GM18868 (cell line): ENCODE measurements at regions not wholly inside any gene's neighbourhood (a gene's known extent, or its start where the extent isn't known, plus 50 kb on each side); places are given as distances from the start of the nearest gene placed in this dataset.
"Not testable (repeated sequence)": the region's sequence is repeated elsewhere in the genome, so short reads cannot be mapped to it uniquely, and the experiment has no call there.

Experiments used
- ATAC-seq: cut with Tn5 transposase; IDR thresholded peaks from one replicate; pipeline ENCODE4 v1.9.1; 2021; ENCODE audit warnings: mild to moderate bottlenecking, moderate library complexity; ENCODE audit not compliant: unreplicated experiment

GRCh38 chr11:135015966-135016365 is 603.9 kb upstream of the B3GAT1 start:
- ATAC-seq: no peak

- not testable (repeated sequence) for ATAC-seq
Measured at GRCh38 chr11:135011313-135011712, 599.3 kb upstream of the B3GAT1 start.

- ATAC-seq: no peak
Measured at GRCh38 chr11:135009125-135009524, 597.1 kb upstream of the B3GAT1 start.

- no peak for ATAC-seq
Measured at GRCh38 chr11:135008412-135008811, 596.4 kb upstream of the B3GAT1 start.

- ATAC-seq: no peak
Measured at GRCh38 chr11:135008001-135008405, 596.0 kb upstream of the B3GAT1 start.

- ATAC-seq: no peak
Measured at GRCh38 chr11:135006800-135007199, 594.8 kb upstream of the B3GAT1 start.

- ATAC-seq: no peak
Measured at GRCh38 chr11:135004495-135004894, 592.5 kb upstream of the B3GAT1 start.

GRCh38 chr11:135002236-135002635 is 590.2 kb upstream of the B3GAT1 start:
- no peak for ATAC-seq

GRCh38 chr11:135001581-135001980 is 589.5 kb upstream of the B3GAT1 start:
- ATAC-seq: no peak

GRCh38 chr11:135001065-135001464 is 589.0 kb upstream of the B3GAT1 start:
- ATAC-seq: not testable (repeated sequence)

GRCh38 chr11:134999590-134999989 is 587.5 kb upstream of the B3GAT1 start:
- no peak for ATAC-seq

- no peak for ATAC-seq
Measured at GRCh38 chr11:134997652-134998320, 585.7 kb upstream of the B3GAT1 start.

GRCh38 chr11:134995741-134996140 is 583.7 kb upstream of the B3GAT1 start:
- ATAC-seq: no peak

GRCh38 chr11:134994431-134994830 is 582.4 kb upstream of the B3GAT1 start:
- no peak for ATAC-seq

- ATAC-seq: no peak
Measured at GRCh38 chr11:134993691-134994243, 581.7 kb upstream of the B3GAT1 start.

- ATAC-seq: no peak
Measured at GRCh38 chr11:134992981-134993380, 580.9 kb upstream of the B3GAT1 start.

- no peak for ATAC-seq
Measured at GRCh38 chr11:134988495-134988894, 576.5 kb upstream of the B3GAT1 start.

GRCh38 chr11:134987822-134988221 is 575.8 kb upstream of the B3GAT1 start:
- ATAC-seq: no peak

GRCh38 chr11:134987223-134987768 is 575.3 kb upstream of the B3GAT1 start:
- no peak for ATAC-seq

- no peak for ATAC-seq
Measured at GRCh38 chr11:134984421-134984820, 572.4 kb upstream of the B3GAT1 start.

- ATAC-seq: not testable (repeated sequence)
Measured at GRCh38 chr11:134982432-134982831, 570.4 kb upstream of the B3GAT1 start.

- no peak for ATAC-seq
Measured at GRCh38 chr11:134981835-134982234, 569.8 kb upstream of the B3GAT1 start.
